ENCODE measurements at regions not wholly inside any gene's neighbourhood (a gene's known extent, or its start where the extent isn't known, plus 50 kb on each side); places are given as distances from the start of the nearest gene placed in this dataset.

DNA sequence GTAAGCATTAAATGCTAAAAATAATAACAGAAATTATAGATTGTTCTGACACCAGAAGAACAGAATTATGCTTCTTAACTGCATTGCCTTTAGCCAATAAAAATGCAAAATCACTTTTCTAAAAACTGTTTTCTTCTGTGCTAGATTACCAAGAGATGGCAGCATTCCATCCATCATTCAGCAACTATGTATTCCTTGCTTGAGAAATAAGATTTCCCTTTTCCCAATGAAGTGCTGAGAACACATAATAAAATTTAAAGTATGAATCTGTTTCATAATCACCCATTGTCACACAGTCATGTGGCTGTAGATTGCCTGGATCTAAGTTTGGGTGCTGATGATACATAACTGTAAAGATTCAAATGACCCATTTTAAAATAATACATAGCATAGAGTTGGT is 504.2 kb downstream of the TDRD15 start:
- Histone ChIP-seq H3K9me3 (no peaks in the 10 kb centered on the region), H3K27ac (no peak overlapping the region), H3K4me3 (no peak overlapping the region), H3K27me3 (no peaks in the 10 kb centered on the region), H3K4me1 (no peaks in the 10 kb centered on the region), H3K36me3 (no peaks in the 10 kb centered on the region)
- DNase-seq (no peak), ATAC-seq (no peak)
- no peak for TF ChIP-seq POLR2A (IDR thresholded peaks at IDR 0.05)
- TF ChIP-seq CTCF (IDR thresholded peaks at IDR 0.05) = no peak
- intact Hi-C loops (cut with DNase I) = no loop called here

DNA sequence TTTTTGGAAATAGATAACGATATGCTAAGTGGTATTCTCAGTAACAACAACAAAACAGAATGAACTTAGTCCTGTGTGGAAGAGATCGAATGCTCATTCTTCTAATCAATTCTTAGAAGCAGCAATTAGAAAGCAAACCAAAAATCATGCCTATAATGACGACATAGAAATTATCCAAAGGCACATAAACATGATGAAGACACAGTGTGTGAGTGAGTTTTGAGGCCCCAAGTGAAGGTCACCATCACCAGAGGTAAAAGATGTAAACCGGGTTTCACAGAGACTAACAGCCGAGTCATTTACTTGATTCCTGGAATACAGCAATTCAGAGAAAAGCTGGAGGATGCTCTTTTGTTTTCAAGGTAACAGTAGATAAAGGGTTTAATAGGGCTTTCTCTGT is 509.2 kb downstream of the TDRD15 start:
- intact Hi-C loops (cut with DNase I) = no loop called here
- no peak for DNase-seq
- Histone ChIP-seq H3K4me1 (no peaks in the 10 kb centered on the region), H3K4me3 (no peak overlapping the region), H3K36me3 (no peaks in the 10 kb centered on the region), H3K27me3 (no peaks in the 10 kb centered on the region), H3K27ac (no peak overlapping the region), H3K9me3 (no peaks in the 10 kb centered on the region)
- WGBS, 4 donors = 86 to 89% (median 87%) methylated on average over 5 of the region's 5 CpGs
- ATAC-seq = no peak
- TF ChIP-seq CTCF (IDR thresholded peaks at IDR 0.05) (no peak), POLR2A (IDR thresholded peaks at IDR 0.05) (no peak)

GRCh38 chr2:21633466-21633865 is 509.7 kb downstream of the TDRD15 start:
- Histone ChIP-seq H3K27me3 (no peaks in the 10 kb centered on the region), H3K27ac (no peak overlapping the region), H3K4me3 (no peak overlapping the region), H3K4me1 (no peaks in the 10 kb centered on the region), H3K36me3 (no peaks in the 10 kb centered on the region), H3K9me3 (no peaks in the 10 kb centered on the region)
- DNase-seq = no peak
- ATAC-seq = no peak
- 58 to 63% (median 61%) methylated on average over 6 of the region's 6 CpGs for WGBS, 4 donors
- TF ChIP-seq POLR2A (IDR thresholded peaks at IDR 0.05) (no peak), CTCF (IDR thresholded peaks at IDR 0.05) (no peak)
- intact Hi-C loops (cut with DNase I) = no loop called here

- no peaks in the 10 kb centered on the region for H3K4me1 ChIP-seq
- no peak for ATAC-seq
- TF ChIP-seq POLR2A (IDR thresholded peaks at IDR 0.05) (no peak), CTCF (IDR thresholded peaks at IDR 0.05) (no peak)
- no peaks in the 10 kb centered on the region for H3K9me3 ChIP-seq
- intact Hi-C loops (cut with DNase I) = no loop called here
- no peak overlapping the region for H3K4me3 ChIP-seq
- H3K27me3 ChIP-seq = no peaks in the 10 kb centered on the region
- no peak for DNase-seq
- H3K27ac ChIP-seq = no peak overlapping the region
- 61 to 72% (median 66%) methylated on average over 7 of the region's 7 CpGs for WGBS, 4 donors
- H3K36me3 ChIP-seq = no peaks in the 10 kb centered on the region
Measured at GRCh38 chr2:21633911-21634310, 510.1 kb downstream of the TDRD15 start.

All from heart left ventricle (tissue), 16 donors.